ENCODE measurements at regions not wholly inside any gene's neighbourhood (a gene's known extent, or its start where the extent isn't known, plus 50 kb on each side); places are given as distances from the start of the nearest gene placed in this dataset.
"Not testable (repeated sequence)": the region's sequence is repeated elsewhere in the genome, so short reads cannot be mapped to it uniquely, and the experiment has no call there.

GRCh38 chr1:4256351-4256750 lies 356.3 kb upstream of the C1orf174 start:
- no peak for DNase-seq

- not testable (repeated sequence) for DNase-seq
Measured at GRCh38 chr1:4258146-4258777, 358.2 kb upstream of the C1orf174 start.

- no peak for DNase-seq
Measured at GRCh38 chr1:4261327-4261726, 361.3 kb upstream of the C1orf174 start.

- no peak for DNase-seq
Measured at GRCh38 chr1:4262665-4263064, 362.6 kb upstream of the C1orf174 start.

GRCh38 chr1:4263699-4264098 lies 363.6 kb upstream of the C1orf174 start:
- no peak for DNase-seq

- DNase-seq, result no peak
Measured at GRCh38 chr1:4265836-4266235, 365.8 kb upstream of the C1orf174 start.

- no peak for DNase-seq
Measured at GRCh38 chr1:4267381-4268261, 367.5 kb upstream of the C1orf174 start.

- no peak for DNase-seq
Measured at GRCh38 chr1:4268262-4268888, 368.3 kb upstream of the C1orf174 start.

GRCh38 chr1:4268889-4269284 lies 368.8 kb upstream of the C1orf174 start:
- DNase-seq, result no peak

GRCh38 chr1:4269330-4269729 lies 369.3 kb upstream of the C1orf174 start:
- no peak for DNase-seq

GRCh38 chr1:4269952-4270570 lies 370.0 kb upstream of the C1orf174 start:
- DNase-seq, result no peak

GRCh38 chr1:4270651-4271337 lies 370.7 kb upstream of the C1orf174 start:
- no peak for DNase-seq

GRCh38 chr1:4271338-4271998 lies 371.4 kb upstream of the C1orf174 start:
- no peak for DNase-seq

- DNase-seq, result no peak
Measured at GRCh38 chr1:4272568-4272967, 372.5 kb upstream of the C1orf174 start.

- no peak for DNase-seq
Measured at GRCh38 chr1:4273243-4273642, 373.2 kb upstream of the C1orf174 start.

- no peak for DNase-seq
Measured at GRCh38 chr1:4273747-4274146, 373.7 kb upstream of the C1orf174 start.

- DNase-seq, result no peak
Measured at GRCh38 chr1:4275083-4275482, 375.0 kb upstream of the C1orf174 start.

- no peak for DNase-seq
Measured at GRCh38 chr1:4276238-4276637, 376.2 kb upstream of the C1orf174 start.

- DNase-seq, result no peak
Measured at GRCh38 chr1:4277598-4277997, 376.8 kb upstream of the AJAP1 start.

GRCh38 chr1:4284976-4285375 lies 369.4 kb upstream of the AJAP1 start:
- DNase-seq, result no peak

GRCh38 chr1:4292861-4293260 lies 361.5 kb upstream of the AJAP1 start:
- DNase-seq, result no peak

- no peak for DNase-seq
Measured at GRCh38 chr1:4298361-4299083, 355.9 kb upstream of the AJAP1 start.

Measured in CD4-positive, alpha-beta T cell treated with Interleukin-15 for 1 hour (primary cell).